NCI-H748 treated with DMSO at 0.1 percent for 48 hours (cell line): ENCODE measurements at regions not wholly inside any gene's neighbourhood (a gene's known extent, or its start where the extent isn't known, plus 50 kb on each side); places are given as distances from the start of the nearest gene placed in this dataset.
"Not testable (repeated sequence)": the region's sequence is repeated elsewhere in the genome, so short reads cannot be mapped to it uniquely, and the experiment has no call there.

ENCODE experiments used
- DNase-seq: peaks from one replicate; lab custom pipeline; 2025; lab: John Stamatoyannopoulos, UW

DNA sequence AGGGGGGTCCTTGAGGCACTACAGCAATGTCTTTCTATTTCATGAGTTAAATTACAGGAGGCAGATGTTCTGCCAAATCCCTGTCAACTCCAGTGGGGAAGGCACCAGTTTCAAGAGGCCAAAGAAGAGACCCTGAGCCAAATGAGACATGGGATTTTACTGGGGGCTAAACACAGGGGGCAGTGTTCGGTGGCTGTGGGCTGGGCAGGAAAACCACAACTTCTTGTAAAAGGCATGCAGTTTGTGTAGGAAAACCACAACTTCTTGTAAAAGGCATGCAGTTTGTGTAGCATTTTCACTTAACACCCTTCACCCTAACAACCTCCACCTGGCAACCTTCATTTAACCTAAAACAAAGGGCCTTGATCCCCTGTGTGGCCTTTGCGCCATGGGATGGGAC, 61.0 kb downstream of the POLR2M start:
- DNase-seq: no peak

DNA sequence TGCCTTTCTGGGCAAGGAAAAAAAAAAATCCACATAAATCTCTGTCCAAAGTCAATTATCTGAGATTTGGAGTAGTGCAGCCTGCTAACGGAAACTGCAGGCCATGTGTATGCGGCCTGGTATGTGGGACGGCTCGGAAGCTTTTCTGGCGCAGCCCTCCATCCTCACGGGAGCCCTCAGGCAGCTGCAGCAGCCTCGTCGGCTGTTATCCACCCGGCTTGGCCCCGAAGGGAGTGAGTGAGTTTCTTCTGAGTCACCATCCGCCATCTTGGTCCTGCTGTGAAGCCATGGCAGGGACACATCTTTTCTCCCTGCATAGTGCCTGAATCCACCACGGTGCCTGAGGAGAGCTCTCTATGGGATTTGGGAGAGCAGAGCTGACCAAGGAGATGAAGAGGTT, 62.8 kb downstream of the POLR2M start:
- no peak for DNase-seq

DNA sequence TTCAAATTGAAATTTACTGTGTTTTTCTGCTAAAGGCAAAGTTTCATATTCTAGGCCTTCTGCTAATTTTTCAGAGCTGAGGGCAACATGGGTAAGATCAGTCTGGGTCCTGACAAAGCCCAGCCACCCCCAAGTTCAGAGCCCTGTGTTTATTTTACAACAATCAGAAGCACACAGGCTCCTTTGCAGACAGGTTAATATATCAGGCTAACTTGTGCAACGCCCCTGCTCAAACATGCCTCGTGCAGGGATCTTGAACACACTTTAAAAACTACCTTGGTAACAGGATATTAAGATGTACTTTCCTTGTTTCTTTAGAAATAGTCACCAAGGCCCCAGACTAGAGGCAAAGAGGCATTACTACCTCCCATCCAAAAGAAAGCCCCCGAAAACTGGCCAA, 64.0 kb downstream of the POLR2M start:
- no peak for DNase-seq

DNA sequence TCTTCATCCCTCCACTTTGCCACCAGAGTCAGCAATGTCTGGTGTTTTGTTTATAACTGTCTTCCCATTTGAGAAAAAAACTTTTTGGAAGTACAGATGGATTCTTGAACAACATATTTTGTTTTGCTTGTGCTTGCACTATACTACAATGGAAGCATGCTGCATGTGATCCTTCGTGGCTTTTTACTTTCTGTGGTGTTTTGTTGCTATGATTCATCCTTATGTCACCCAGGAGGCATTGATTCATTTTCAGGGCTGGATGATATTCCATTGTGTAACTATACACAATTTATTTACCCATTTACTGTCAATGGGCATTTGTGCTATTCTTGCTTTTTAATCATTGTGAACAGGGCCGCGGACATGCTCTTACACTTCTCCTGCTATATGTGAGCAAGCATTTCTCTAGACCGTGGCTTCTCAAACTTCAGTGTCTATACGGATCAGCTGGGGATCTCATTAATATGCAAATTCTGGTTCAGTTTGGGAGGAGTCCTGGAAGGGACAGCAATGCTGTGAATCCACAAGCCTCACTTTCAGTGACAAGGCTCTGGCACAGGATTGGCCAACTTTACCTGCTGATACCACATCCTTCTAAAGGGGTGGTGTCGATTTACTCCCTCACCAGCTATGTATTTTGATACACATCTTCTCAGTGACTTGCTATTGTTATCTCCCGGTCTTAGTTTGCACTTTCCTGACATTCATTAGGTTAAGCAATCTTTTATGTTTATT, 65.9 kb downstream of the POLR2M start:
- no peak for DNase-seq

DNA sequence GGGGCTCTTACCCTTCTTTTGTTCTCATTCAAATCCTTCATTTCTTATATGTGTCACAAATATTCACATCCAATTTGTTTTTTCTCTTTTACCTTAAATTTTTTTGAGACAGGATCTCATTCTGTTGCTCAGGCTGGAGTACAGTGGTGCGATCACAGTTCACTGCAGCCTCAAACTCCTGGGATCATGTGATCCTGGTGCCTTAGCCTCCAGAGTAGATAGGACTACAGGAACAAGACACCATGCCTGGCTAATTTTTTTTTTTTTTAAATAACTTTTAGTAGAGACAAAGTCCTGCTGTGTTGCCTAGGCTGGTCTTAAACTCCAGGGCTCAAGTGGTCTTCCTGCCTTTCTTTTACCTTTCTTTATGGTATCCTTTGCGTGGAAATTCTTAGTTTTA, 66.5 kb downstream of the POLR2M start:
- no peak for DNase-seq

DNA sequence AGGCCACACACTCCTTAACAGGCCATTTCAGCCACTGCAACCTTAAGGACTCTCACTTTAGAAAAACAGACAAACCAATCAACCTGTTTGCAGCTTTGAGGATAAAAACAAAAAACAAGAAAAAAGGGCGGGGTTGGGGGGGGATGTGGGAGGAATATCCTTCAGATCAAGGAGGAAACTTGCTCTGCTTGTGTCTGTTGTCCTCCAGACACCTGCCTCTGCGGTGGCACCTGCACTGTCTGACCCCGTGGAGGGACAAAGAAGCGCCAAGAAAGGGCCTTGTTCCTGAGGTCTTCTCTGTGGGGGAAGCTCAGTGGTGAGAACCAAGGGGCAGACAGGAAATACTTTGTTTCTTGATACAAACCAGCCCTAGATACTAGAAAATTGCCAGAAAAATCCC, 70.5 kb downstream of the POLR2M start:
- DNase-seq: no peak

DNA sequence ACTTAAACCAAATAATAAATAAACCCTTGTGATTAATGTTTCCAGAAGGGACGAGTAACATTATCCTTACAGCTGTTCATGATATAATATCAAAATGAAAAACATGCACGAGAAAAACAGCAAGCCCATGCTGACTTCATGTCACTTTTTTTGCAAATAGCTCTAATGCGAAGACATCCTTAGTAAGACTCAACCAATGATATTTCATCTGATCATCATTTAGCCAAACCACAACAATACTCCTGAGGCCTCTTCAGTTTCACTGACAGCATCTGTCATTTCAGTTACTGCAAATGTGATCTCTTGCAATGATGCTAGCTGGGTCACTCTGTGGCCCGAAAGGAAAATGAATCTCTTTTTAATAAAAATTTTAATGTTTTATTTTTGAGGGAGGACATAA, 74.0 kb downstream of the POLR2M start:
- no peak for DNase-seq

DNA sequence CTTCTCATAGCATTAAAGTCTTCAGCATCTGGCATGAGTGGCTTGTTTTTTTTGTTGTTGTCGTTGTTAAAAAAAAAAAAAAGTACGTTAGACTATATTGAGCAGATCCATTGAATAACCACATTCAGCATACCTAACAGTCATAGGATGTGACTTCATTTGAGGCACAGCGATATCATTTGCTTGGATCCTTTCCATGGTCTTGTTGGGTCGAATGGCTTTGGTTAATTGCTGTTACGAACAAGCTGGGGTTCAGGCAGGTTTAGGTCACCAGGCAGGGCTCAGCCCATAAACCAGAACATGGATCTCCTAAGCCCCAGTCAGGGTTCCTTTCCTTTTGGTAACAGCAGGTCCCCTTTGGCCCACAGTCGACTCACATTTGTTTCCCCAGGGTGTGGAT, 76.2 kb downstream of the POLR2M start:
- DNase-seq: no peak

DNA sequence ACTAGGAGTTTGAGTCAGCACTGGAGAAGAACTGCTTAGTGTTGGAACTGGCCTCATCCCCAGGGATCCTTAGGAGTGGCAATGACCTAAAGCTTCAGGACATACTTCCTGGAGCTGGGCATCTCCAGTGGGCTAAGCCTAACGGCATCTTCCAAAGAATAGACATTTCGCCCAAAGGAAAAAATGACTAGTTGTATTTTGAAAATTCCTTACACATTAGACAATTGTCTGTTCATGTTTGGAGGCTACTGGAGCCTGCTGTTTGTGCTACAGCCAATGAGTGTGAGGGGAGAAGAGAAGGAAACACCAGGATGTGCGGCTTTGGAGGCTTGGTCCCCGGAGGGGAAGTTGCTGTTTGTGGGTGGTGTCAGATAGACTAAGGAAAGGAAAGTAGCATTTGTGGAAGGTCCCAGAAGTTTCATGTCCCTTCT, 77.6 kb downstream of the POLR2M start:
- no peak for DNase-seq

DNA sequence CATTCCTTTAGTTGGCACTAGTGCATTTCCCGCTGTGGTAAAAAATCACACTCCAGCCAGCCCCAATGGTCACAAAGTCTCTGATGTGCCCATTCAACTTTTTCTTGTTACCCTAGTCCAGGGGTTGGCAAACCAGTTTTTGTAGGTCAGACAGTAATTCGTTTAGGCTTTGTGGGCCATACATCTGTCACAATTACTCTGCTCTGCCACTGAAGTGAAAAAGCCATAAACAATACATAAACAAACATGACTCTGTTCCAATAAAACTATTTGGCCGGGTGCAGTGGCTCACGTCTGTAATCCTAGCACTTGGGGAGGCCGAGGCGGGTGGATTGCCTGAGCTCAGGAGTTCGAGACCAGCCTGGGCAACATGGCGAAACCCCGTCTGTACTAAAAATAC, 78.5 kb downstream of the POLR2M start:
- no peak for DNase-seq

DNA sequence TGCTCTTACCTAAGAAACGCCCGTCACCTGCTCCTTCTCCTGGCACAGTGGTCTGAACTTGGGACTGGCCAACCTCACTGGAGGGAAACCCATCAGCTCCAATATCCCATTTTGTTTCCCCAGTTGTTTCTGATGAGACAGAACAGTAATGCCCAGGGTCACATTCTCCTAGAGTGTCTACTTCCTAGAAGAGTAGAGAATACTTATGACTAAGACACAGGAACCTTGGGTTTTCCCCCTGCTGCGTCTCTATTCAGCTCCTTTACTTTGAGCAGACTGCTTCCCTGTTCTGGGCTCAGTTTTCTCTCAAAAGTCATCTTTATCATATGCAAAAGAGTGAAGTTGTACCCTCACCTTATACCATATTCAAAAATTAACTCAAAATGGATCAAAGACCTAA, 79.4 kb downstream of the POLR2M start:
- DNase-seq: no peak

DNA sequence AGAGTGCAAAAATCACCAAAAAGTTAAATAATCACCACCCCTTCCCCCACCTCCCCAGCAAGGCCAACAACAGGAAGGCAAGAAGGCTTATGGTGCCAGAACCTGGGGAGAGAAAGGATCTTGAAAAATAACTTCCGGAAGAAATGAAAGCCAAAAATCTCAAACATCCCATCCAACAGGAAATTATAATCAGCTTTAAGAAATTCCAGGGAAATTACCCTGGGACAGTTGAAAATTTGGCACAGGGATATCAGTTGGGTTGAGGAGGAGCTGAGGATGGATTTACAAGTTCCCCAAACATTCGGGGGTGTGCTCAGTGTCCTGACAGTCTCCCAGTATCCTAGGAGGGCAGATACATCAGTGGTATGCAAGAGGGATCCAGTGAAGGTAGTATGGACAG, 82.7 kb downstream of the POLR2M start:
- no peak for DNase-seq

DNA sequence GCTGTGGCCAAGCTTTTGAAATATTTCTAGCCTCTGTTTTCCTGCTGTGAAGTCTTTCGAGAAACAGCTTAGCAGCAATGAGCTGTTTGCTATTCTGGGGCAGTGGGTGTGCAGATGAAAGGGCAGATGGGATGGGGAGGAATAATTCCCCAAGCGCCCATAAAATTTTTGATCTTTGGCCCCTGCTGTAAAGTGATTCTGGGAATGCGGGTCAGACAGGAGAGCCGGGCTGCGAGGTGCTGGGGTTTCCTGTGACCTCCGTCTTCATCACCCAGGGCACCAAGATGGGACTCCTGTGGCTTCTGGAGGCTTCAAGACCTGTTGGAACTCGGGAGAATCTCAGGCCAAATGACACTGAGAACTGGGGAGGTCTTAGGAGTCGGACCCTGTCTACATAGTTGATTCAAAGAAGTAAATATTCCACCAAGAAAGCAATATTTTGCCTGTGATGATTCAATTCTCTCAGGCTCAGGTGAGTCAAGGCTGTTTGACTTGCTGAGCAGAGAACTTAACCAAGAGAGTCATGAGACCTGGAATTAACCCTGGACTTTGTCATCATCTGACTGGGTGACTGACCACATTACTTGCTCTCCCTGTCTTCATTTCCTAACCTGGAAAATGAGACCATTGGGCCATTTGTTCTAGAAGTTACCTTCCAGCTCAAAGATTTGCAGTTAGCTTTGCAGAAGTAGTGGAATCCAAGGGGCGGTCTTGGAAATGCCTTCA, 86.4 kb downstream of the POLR2M start:
- DNase-seq: no peak

DNA sequence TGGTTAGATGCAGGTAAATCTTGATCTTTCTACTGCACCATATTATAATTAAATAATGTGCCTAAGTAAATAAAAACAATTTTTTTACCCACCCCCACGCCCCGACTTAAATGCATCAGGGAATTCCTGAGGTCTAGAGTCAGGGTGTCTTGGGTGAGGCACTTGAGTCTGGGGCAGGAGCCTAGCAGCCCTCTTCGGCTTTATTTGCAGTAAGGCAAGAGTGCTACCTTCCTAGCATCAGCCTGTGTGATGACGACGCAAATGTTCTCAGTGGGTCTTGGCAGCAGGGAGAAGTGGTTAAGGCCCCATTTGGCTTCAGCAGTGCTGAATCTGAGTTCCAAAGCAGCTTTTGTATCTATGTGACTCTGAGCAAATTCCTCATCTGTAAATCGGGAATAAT, 88.7 kb downstream of the POLR2M start:
- no peak for DNase-seq

DNA sequence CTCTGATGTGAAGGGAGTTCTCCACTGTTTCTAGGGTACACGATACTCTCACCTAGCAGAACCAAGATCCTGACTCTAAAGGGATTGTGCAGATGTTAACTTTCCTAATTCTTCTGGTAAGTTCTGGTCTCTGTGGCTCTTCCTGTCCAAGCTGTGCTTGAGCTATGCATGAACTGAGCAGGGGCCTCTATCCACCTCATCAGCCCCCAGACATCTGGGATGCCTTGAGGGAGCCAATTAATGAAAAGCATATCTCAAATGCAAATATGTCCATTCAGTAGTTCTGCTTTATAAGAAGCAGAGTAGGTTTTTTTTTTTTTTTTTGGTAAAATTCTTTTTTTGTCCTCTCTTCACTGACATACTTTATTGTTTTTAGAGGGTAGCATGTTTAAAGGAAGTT, 89.6 kb downstream of the POLR2M start:
- no peak for DNase-seq

DNA sequence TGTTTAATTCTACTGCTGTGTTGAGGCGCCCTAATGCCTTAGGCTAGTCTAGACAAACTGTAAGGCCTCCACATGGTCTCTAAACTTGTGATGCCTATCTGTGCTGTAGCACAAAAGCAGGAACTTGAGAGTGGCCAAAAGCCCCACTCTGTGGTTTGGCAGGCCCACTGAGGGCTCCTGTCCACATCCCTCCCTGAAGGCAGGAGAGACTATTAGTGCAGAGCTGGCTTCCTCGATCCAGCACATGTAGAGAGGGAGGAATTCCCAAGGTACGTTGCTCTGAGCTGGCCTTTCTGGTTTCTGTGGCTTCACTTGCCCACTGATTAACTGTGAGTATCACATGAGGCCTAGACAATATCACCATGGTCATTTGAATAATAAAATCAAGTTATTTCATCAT, 90.6 kb downstream of the POLR2M start:
- DNase-seq: no peak

DNA sequence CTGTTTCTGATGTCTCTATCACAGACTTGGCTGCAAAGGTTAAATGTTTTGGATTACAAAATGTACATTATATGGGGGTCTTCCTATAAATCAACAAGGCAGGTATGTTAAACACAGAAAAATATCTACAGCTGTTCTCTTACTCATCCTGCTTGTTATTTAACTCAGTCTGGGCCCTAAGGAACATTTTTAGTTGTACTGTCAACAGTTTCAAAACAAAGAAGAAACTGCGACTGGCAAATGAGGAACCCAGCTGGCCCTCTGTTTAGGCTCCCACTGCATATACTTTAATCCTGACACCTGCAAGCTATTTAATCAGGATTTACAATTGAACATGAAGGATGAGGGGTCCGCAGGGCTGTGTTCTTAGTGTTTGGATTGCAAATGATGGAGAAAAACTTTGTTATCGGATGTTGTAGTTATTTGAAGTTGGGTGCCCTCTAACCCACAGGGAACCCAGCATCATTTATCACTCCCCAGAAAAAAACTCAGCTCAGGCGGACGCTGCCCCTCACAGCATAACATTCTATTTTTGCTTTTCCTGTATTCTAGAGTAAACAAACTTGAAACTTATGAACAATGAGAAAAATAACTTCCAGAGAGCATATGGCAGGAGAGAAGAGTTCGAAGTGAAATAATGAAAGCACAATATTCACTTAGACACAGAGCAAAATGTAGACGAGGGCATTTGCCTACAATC, 91.2 kb downstream of the POLR2M start:
- DNase-seq: no peak

DNA sequence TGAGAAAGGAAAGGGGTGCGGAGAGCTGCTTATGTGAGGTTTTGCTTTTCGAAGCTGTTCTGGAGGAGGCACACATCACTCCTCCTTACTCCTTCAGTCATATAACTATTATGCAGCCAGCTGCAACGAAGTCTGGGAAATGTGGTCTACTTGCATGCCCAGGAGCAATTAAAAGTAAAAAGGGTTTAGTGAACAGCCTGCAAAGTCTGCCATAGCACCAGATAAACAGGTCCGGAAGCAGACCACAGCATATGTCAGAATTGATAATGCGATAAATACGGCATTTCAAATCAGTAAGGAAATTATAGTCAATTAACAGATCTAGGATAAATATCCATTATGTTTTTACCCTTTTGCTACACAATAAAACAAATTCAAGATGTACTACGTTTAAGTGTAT, 99.5 kb downstream of the POLR2M start:
- DNase-seq: no peak

DNA sequence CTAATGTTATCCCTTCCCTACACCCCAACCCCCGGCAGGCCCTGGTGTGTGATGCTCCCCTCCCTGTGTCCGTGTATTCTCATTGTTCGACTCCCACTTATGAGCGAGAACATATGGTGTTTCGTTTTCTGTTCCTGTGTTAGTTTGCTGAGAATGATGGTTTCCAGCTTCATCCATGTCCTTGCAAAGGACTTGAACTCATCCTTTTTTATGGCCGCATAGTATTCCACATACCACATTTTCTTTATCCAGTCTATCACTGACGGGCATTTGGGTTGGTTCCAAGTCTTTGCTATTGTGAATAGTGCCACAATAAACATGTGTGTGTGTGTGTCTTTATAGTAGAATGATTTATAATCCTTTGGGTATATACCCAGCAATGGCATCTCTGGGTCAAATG, 102.8 kb downstream of the POLR2M start:
- DNase-seq: not testable (repeated sequence)

DNA sequence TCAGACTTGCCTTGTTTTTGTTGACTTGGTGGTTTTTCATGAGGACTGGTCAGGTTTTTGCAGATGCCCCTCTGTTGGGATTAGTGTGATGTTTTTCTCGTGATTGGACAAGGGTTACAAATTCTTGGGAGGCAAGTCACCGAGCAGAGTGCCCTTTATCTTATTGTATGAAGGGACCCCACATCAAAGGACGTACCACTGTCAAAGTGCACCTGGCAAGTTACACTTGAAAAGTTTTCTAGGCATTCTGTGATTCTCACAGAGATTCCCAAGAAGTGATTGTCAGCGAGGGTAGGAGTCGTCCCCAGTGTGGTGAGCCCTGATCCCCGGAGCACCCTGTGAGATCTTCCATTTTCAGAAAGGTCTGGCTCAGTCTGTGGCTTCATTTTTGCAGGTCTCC, 110.1 kb downstream of the POLR2M start:
- DNase-seq: no peak

DNA sequence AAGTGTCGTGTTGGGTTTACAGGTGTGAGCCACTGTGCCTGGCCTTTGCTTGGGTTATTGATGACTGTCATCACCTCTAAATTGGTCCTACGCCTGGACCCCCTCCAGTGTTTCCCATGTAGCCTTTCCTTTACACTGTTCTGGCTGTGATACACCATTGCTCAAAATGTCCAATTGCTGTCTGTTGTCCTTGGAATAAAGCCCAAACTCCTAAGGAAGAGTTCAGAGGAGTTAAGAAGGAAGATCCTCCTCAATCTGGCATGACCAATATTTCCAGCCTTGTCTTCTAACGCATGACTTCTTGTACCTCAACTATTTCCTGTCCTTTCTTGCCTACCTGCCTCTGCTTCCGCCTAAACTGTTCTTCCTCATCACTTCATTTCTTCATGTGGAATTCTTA, 113.1 kb downstream of the POLR2M start:
- no peak for DNase-seq

DNA sequence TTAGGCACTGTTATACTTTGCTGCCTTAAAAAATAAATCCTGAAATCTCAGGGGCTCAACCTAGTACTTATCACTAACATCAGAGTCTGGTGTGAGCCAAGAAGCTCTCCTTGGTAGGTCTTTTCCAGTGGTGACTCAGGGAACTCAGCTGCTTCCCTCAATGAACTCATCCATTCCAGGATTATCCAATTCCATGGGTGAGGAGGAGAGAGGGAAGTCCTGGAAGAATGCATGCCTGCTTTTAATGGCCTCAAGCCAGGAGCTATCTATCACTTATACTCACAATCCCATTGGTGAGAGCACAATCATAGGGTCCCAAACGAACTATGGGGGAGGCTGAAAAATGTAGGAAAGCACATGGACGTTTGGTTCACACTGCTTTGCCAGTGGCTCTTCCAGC, 113.6 kb downstream of the POLR2M start:
- no peak for DNase-seq

DNA sequence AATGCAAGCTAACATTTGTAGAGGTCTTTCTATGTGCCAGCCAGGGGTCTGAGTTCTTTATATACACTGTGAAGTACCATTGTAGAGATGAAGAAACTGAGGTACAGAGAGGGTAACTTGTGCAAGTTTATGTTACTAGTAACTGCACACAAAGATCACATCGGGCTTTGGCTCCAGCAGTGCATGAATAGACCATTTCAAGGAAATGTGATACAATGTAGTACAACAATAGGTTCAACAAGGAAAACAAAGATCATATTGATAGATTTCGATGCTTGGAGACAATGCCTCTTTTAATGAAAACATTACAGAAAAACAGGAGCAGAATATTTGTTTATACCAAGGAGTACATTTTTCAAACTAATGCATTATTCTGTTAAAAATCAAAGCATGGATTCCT, 115.3 kb downstream of the POLR2M start:
- DNase-seq: no peak
